ENCODE measurements at regions not wholly inside any gene's neighbourhood (a gene's known extent, or its start where the extent isn't known, plus 50 kb on each side); places are given as distances from the start of the nearest gene placed in this dataset.
A peak's percentile ranks its signal among the peaks of the same experiment; 100 is the strongest.
"Not testable (repeated sequence)": the region's sequence is repeated elsewhere in the genome, so short reads cannot be mapped to it uniquely, and the experiment has no call there.

DNA sequence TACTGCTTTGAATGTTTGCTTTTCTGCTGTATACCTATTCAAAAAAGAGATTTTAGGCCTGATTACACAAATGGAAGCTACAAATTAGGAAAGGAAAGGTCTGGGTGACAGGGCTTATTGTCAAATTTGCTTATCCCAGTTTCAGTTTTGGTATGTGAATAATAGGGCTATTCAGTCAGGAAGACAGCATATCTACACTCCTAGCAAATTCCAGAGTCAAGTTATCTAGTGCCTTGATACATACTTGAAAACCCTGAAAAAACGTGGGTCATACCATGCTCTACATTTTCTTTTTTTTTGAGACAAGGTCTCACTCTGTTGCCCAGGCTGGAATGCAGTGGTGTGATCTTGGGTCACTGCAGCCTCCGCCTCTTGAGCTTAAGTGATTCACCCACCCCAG is 59.2 kb upstream of the CCDC180 start:
- DNase-seq: not testable (repeated sequence)

DNA sequence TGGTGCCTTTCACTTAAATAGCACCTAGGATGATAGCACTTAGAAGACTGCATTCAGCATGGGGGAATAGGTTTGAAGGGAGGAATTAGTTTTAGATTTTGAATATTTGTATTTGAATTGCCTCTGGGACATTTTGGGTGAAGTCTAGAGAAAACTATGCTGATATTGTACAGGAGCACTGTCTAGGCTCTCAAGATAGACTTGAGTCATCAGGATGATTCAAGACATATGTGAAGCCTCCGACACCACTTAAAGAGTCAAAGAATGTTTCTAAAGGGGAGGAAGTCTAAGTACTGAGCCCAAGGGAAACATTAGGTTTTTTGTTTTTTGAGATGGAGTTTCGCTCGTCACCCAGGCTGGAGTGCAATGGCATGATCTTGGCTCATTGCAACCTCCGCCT is 63.9 kb upstream of the CCDC180 start:
- no peak for DNase-seq

DNA sequence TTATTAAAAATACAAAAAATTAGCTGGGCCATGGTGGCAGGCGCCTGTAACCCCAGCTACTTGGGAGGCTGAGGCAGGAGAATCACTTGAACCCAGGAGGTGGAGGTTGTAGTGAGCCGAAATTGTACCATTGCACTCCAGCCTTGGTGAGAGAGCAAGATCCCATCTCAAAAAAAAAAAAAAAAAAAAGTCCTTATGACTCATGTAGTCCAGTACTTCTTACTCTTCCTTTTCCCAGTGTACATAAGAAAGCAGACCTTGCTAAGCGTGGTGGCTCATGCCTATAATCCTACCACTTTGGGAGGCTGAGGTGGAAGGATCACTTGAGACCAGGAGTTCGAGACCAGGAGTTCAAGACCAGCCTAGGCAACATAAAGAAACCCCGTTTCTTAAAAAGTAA is 66.0 kb upstream of the CCDC180 start:
- not testable (repeated sequence) for DNase-seq

DNA sequence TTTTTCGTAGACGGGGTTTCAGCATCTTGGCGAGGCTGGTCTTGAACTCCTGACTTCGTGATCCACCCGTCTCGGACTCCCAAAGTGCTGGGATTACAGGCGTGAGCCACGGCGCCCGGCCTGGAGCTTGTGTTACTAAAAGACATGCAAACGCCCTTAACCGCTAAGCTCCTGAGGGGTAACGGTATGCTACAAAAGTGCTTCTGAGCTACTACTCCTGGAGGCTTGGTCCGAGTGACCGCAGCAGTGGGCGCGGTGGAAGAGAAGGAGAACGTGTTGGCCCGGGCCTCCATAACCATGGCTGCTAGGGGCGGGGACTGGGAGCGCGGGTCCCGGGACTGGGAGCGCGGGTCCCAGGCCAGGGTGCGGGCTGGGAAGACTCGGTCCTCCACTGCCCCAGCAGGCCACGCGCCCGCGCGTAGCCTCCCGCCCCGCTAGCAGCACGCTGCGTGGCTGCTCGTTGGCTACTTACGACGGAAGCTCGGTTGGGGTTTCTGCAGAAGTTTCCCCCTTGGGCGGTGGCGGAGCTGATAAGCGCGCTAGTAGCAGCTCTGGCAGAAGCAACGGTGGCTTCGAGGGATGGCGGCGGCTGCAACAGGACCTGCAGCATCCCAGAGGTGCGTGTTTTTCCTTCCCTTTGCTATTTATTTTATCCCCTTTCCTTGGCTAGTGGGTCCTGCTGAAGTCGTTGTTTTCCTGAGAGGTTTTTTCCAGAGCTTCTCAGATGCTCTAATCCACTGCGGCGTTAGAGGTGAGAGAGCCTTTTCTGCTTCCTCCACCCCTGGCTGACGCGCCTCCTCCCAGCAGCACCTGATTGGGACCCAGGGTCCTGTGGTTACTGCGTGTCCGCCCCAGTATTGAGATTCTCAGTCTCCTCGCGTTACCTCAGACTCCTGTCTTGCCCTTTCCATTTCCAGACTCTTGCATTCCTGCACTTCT is 69.2 kb upstream of the CCDC180 start:
- peak; percentile 78 to 90 for DNase-seq

DNA sequence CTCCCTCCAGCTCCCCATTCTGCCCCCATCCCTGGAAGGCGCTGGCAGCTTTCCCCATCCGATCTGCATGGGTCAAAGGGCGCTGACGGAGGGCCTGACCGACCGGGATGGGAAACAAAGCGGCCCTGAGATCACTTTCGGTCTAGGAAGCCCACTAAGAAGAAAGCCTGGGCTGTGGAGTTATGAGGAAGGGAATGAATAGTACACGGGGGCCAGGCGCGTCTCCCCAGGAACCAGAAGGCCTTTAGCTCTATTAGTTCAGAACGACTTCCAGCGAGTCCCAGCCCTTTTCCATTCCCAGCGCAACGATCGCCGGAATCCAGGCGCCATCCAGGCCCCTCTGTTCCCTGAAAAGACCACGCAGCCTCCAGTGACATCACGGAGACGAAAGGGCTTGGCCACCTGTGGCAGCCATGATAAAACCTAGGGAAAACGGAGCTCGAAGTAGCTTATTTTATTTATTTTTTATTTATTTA is 70.1 kb upstream of the CCDC180 start:
- no peak for DNase-seq

DNA sequence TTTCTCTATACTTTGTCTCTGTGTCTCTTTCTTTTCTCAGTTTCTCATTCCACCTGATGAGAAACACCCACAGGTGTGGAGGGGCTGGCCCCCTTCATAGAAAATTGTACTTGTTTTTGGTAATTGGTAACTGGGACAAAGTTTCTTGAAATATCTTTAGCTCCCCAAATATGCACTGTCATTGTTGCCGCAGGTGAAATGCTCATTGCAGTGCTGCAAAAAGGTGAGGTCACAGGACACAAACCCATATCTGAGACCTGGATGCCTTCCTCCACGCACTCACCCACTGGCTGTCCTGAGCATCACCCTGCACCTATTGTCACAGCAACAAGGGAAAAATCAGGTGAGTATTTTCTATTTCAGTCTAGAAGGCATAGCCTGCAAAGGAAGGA is 74.5 kb upstream of the CCDC180 start:
- DNase-seq: not testable (repeated sequence)

DNA sequence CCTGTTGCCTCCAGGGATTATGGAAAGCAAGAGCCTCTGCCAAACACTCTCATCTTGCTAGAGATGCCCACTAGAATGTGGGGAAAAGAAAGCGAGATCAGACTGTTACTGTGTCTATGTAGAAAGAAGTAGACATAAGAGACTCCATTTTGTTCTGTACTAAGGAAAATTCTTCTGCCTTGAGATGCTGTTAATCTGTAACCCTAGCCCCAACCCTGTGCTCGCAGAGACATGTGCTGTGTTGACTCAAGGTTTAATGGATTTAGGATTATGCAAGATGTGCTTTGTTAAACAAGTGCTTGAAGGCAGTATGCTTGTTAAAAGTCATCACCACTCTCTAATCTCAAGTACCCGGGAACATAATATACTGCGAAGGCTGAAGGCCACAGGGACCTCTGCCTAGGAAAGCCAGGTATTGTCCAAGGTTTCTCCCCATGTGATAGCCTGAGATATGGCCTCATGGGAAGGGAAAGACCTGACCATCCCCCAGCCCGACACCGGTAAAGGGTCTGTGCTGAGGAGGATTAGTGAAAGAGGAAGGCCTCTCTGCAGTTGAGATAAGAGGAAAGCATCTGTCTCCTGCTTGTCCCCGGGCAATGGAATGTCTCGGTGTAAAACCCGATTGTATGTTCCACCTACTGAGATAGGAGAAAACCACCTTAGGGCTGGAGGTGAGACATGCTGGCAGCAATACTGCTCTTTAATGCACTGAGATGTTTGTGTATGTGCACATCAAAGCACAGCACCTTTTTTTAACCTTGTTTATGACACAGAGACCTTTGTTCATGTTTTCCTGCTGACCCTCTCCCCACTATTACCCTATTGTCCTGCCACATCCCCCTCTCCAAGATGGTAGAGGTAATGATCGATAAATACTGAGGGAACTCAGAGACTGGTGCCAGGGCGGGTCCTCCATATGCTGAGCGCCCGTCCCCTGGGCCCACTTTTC is 75.1 kb upstream of the CCDC180 start:
- not testable (repeated sequence) for DNase-seq

DNA sequence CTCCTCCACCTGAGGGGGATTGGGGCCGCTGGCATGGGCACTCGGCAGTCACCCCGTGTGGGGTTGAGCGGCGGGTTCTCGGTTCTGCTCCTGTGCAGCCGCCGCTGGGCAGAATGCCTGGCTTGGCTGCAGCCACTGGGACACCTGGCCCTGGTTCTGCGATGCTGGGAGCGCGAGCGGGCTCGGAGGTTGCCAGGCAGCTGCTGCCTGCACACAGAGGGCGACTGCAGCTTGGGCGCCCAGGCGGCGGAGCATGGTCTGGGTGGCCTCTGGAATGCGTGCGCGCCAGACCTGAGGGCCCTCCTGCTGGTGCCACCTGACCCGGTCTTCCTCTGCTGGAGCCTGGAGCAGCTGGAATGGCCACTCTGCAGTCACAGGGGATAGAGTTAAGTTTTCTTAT is 85.1 kb upstream of the CCDC180 start:
- DNase-seq: not testable (repeated sequence)

DNA sequence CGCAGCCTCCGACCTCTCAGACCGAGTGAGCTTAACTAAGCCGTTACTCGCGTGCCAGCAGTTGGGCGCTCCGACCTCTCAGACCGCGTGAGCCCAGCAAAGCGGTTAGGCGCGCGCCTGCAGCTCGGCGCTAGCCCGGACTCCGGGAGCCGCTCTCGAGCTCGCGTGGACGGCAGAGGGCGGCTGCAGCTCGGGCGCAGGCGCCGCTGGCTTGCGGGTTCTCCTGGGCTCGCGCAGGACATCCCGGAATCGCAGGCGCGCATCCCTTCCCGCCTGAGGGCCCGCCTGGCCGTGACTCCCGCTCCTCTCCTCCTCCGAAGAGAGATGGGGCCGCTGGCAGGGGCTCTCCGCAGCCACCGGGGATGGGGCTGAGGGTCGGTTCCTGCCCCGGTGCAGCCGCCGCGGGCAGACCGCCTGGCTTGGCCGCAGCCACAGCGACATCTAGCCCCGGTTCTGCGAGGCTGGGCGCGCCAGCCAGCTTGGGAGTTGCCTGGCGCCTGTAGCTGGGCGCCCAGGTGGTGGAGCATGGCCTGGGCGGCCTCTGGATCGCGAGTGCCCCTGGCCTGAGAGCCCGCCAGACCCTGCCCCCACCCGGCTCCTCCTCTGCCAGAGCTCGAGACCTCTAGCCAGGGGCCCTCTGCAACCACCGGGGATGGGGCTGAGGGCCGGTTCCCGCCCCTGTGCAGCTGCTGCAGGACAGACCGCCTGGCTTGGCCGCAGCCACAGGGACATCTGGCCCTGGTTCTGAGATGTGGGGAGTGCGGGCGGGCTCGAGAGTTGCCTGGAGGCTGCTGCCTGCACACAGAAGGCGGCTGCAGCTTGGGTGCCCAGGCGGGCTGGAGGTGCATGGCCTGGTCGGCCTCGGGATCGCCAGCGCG is 85.7 kb upstream of the CCDC180 start:
- peak; percentile 51 to 65 for DNase-seq

DNA sequence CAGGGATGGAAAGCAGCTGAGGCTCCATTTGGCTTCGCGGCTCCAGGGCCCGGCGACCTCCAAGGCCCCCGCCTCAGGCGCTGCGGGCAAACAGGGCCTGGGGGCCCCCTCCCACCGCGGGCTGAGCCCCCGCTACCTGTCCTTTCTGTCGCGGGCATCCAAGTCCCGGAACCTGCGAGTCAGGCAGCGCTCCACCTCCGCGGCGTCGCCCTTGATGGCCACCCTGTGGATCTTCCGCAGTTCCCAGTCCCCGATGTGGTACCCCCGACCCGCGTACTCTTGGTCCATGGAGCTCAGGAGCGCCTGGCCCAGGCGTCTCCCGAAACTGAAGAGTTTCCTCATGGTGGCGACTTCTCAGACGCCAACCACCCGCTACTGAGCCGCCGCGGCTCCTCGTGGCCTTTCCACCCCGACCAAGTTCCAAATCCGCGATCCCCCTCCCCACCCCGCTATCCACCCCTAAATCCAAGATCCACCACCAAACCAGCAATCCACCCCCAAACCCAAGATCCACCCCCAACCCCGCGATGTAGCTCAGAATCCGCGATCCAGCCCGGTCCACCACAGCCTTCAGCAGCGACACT is 86.5 kb upstream of the CCDC180 start:
- no peak for DNase-seq

DNA sequence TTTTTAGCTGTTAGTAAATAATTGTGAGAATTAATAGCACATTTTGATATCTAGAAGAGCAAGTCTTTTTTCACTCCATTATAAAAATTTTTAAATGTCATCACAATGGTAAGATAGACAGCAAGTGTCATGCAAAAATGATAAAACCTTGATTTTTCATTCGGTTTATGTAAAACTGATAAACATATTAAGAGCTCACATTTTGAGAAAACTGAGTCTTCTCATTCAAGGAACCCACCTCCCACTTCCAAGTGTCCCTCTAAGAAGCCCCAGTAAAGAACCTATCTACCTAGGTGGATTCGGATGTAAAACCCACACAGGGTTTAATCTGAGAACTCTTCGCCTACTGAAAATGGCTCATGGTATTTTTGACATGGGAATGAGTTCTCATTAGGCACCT is 87.1 kb upstream of the CCDC180 start:
- DNase-seq: not testable (repeated sequence)

DNA sequence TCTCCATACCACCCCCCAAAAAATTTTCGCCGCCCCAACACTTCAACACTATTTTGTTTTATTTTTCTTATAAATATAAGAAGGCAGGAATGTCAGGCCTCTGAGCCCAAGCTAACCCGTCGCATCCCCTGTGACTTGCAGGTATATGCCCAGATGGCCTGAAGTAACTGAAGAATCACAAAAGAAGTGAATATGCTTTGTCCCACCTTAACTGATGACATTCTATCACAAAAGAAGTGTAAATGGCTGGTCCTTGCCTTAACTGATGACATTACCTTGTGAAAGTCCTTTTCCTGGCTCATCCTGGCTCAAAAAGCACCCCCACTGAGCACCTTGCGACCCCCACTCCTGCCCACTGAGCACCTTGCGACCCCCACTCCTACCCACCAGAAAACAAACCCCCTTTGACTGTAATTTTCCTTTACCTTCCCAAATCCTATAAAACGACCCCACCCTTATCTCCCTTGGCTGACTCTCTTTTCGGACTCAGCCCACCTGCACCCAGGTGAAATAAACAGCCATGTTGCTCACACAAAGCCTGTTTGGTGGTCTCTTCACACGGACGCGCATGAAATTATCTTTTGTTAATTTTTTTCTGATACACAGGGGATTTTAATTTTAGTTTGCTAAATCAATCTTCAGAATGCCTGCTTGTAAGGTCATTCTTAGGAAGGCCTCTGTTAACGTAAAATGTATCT is 87.9 kb upstream of the CCDC180 start:
- DNase-seq: not testable (repeated sequence)

DNA sequence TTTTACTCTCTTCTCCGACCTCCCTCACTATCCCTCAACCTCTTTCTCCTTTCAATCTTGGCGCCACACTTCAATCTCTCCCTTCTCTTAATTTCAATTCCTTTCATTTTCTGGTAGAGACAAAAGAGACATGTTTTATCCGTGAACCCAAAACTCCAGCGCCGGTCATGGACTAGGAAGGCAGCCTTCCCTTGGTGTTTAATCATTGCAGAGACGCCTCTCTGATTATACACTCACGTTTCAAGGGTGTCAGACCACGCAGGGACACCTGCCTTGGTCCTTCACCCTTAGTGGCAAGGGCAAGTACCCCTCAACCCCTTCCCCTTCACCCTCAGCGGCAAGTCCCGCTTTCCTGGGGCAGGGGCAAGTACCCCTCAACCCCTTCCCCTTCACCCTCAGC is 92.3 kb upstream of the CCDC180 start:
- DNase-seq: not testable (repeated sequence)

DNA sequence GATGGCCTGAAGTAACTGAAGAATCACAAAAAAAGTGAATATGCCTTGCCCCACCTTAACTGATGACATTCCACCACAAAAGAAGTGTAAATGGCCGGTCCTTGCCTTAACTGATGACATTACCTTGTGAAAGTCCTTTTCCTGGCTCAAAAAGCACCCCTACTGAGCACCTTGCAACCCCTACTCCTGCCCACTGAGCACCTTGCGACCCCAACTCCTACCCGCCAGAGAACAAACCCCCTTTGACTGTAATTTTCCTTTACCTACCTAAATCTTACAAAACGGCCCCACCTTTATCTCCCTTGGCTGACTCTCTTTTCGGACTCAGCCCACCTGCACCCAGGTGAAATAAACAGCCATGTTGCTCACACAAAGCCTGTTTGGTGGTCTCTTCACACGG is 92.9 kb upstream of the CCDC180 start:
- DNase-seq: not testable (repeated sequence)

DNA sequence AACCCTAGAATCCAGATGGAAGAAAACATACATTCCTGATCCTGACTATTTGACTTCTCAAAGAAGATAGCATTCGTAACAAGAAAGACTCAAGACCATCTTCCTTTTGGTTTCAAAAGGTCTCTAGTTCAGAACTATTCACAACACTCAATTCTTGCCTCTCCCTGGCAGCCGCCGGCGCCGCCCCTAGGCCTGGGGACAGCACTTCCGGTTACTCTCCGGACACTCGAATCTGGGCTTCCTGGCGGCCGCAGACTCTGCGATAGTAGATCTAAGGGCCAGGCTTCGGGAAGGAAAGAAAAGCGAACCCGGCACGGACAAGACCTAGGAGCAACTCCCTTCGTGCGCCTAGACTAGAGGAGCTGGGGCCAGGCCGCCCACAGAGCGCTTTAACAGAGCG is 107.8 kb upstream of the CCDC180 start:
- not testable (repeated sequence) for DNase-seq

DNA sequence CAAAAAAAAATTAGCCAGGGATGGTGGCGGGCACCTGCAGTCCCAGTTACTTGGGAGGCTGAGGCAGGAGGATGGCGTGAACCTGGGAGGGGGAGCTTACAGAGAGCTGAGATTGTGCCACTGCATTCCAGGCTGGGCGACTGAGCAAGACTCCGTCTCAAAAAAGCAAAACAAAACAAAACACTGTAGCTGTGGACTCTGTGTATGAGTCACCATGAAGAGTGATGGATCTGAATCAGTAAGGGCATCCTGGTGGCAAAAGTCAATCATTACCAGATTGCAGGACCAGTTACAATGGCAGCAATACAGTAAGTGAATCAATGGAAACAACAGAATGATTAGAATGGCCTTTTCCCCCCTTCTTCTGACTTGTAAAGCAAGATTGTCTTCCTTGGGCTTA is 113.7 kb upstream of the CCDC180 start:
- DNase-seq: not testable (repeated sequence)

DNA sequence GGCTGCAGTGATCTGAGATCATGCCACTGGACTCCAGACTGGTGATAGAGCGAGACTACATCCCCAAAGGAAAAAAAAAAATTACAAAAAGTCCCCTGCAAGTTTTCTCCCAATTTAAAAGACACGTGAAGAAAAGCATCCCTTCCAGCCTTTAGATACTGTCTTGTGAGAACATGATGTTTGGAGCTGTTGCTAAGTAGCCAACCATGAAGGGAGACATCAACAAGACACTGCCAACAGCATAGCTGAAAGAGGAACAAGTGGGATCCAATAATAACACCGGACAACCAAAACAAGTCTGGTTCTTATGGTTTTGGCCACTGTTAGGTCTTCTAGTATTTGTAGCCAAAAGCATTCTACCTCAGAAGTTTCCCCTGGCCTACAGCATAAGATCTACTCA is 118.9 kb upstream of the CCDC180 start:
- DNase-seq: no peak

DNA sequence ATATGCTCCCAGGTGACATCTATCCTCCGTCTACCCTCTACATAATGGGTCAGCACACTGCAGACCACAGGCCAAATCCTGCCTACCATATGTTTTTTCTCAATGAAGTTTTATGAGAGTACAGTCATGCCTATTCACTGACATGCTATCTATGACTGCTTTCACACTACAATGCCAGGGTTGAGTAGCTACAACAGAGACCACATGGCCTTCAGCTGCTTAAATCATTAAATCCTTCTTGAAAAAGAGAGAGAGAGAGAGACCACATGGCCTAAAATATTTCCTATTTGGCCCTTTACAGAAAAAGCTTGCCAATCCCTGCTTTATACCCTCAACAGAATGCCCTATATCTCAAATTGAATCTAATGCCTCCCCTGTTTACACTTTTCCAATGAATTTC is 119.8 kb upstream of the CCDC180 start:
- DNase-seq: not testable (repeated sequence)

DNA sequence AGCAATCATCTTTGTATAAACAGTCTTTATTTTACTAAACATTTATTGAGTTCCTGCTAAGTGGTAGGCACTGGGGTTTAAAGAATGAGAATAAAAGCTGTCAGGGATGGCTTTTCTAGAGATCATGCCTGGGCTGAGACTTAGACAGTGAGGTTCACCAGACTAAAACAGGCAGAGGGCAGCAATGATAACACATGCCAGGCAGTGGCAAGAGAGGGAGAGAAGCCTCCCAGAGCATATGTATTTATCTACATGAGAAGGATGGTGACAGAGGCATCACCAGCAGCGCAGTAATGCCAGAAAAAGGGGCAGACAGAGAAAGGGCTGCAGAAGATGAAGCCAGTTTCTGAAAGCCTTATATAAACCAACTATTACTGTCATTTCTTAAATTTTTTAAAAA is 121.0 kb upstream of the CCDC180 start:
- no peak for DNase-seq

DNA sequence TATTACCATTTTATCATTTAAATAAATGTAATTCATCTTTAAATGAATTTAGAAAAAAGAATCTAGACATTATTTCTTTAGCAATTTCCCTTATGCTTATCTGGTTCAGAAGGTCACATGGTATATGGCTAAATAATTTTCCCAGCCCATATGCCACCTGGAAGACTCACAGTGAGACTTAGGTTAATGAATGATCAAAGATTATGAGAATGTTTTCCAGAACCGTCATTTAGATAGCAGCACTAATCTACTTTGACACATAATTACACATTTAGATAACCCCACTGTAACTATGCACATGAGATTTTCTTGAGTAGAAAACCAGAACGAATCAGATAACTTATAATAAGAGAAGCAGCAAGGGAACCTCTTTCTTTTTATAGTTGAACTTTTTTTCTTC is 124.9 kb upstream of the CCDC180 start:
- DNase-seq: not testable (repeated sequence)

DNA sequence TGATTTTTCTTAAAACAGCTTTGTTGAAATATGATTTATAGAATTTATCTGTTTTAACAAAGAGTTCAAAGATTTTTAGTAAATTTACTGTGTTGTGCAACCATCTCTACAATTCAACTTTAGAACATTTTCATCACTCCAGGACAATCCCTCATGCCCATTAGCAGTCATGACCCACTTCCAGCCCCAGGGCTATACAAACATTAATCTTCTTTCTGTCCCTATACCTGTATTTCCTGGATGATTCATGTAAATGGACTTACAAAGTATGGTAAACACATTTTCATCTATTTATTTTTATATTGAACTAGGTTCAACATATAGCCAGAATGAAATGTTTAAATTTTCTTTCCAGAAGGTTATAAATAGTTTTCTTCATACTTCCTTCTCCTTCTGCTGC is 127.8 kb upstream of the CCDC180 start:
- no peak for DNase-seq

All from inflammatory macrophage (primary cell).